Adrenal gland (tissue), 5 donors: ENCODE measurements at regions not wholly inside any gene's neighbourhood (a gene's known extent, or its start where the extent isn't known, plus 50 kb on each side); places are given as distances from the start of the nearest gene placed in this dataset.

Experiments used
- POLR2A ChIP-seq, 2 donors: fragments of 450-650 bp; IDR thresholded peaks; one replicate each; pipeline ENCODE4 v1.6.1; 2017; ENCODE audit warnings: antibody characterized with exemption in 2 of 2, mild to moderate bottlenecking in 2 of 2, moderate library complexity in 1 of 2
- TF ChIP-seq, protein P1 (sequence below), 6 experiments: fragments of 450-650 bp in 4 of 6; fragments of 200-600 bp in 2 of 6; sonication (generic) in 1 of 6; IDR thresholded peaks; 1 replicate in 5 of 6; 2 replicates in 1 of 6; pipeline versions ENCODE4 v1.5.1 to v1.8.0; 2016 to 2021; ENCODE audit warnings: antibody characterized with exemption in 6 of 6, mild to moderate bottlenecking in 2 of 6, moderate library complexity in 1 of 6
- donor health status: DM: no; HTN: no; CAD: no.

DNA sequence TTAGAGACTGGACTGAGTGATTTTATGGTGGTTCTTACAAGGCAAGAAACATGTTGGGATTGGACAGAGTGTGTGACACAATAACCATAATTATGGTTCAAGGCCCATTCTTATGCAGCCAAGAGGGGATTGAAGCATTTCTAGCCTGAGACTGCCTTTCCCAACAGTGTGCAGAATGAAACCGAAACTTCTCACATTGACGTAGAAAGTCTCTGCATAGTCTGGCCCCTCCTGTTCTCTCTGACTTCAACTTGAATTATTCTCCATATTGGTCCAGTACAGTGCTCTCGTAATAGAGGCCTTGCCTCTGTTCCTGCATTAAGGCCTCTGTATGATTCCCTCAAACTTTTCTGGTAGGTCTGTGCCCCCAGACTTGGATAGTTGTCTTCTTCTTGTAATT lies 138.3 kb downstream of the DIPK2A start:
- TF ChIP-seq, protein P1, sequence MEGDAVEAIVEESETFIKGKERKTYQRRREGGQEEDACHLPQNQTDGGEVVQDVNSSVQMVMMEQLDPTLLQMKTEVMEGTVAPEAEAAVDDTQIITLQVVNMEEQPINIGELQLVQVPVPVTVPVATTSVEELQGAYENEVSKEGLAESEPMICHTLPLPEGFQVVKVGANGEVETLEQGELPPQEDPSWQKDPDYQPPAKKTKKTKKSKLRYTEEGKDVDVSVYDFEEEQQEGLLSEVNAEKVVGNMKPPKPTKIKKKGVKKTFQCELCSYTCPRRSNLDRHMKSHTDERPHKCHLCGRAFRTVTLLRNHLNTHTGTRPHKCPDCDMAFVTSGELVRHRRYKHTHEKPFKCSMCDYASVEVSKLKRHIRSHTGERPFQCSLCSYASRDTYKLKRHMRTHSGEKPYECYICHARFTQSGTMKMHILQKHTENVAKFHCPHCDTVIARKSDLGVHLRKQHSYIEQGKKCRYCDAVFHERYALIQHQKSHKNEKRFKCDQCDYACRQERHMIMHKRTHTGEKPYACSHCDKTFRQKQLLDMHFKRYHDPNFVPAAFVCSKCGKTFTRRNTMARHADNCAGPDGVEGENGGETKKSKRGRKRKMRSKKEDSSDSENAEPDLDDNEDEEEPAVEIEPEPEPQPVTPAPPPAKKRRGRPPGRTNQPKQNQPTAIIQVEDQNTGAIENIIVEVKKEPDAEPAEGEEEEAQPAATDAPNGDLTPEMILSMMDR (IDR thresholded peaks at IDR 0.05), result no peak
- no peak for TF ChIP-seq POLR2A (IDR thresholded peaks at IDR 0.05)
